ENCODE measurements at regions not wholly inside any gene's neighbourhood (a gene's known extent, or its start where the extent isn't known, plus 50 kb on each side); places are given as distances from the start of the nearest gene placed in this dataset.

DNA sequence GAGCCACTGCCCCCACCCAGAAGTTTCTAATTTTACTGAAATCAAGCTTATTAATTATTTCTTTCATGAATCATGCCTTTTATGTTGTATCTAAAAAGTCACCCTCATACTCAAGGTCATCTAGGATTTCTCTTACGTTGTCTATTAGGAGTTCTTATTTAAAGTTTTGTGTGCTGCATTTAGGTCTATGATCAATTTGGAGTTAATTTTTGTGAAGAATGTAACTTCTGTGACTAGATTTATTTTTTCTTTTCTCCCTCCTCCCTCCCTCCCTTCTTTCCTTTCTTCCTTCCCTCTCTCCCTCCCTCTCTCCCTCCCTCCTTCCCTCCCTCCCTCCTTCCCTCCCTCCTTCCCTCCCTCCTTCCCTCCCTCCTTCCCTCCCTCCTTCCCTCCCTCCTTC lies 317.6 kb downstream of the PLA2G4A start:
- TF ChIP-seq, protein P1, sequence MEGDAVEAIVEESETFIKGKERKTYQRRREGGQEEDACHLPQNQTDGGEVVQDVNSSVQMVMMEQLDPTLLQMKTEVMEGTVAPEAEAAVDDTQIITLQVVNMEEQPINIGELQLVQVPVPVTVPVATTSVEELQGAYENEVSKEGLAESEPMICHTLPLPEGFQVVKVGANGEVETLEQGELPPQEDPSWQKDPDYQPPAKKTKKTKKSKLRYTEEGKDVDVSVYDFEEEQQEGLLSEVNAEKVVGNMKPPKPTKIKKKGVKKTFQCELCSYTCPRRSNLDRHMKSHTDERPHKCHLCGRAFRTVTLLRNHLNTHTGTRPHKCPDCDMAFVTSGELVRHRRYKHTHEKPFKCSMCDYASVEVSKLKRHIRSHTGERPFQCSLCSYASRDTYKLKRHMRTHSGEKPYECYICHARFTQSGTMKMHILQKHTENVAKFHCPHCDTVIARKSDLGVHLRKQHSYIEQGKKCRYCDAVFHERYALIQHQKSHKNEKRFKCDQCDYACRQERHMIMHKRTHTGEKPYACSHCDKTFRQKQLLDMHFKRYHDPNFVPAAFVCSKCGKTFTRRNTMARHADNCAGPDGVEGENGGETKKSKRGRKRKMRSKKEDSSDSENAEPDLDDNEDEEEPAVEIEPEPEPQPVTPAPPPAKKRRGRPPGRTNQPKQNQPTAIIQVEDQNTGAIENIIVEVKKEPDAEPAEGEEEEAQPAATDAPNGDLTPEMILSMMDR (IDR thresholded peaks at IDR 0.05; ENCODE audit: low read depth, low read length) = no peak
- no peak for DNase-seq (ENCODE audit: extremely low read depth, low read depth)

DNA sequence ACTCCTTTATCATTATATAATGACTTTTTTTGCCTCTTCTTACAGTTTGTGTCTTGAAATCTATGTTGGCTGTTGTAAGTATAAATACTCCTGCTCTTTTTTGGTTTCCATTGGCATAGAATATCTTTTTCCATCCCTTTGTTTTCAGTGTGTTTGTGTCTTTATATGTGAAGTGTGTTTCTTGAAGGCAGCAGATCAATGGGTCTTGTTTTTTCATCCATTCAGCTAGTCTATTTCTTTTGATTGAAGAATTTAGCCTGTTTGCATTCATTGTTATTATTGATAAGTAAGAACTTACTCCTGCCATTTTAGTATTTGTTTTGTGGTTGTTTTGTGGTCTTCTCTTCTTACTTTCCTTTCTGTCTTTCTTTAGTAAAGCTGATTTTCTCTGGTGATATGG lies 322.8 kb downstream of the PLA2G4A start:
- TF ChIP-seq, protein P1 (IDR thresholded peaks at IDR 0.05; ENCODE audit: low read depth, low read length) = no peak
- DNase-seq (ENCODE audit: extremely low read depth, low read depth) = no peak

DNA sequence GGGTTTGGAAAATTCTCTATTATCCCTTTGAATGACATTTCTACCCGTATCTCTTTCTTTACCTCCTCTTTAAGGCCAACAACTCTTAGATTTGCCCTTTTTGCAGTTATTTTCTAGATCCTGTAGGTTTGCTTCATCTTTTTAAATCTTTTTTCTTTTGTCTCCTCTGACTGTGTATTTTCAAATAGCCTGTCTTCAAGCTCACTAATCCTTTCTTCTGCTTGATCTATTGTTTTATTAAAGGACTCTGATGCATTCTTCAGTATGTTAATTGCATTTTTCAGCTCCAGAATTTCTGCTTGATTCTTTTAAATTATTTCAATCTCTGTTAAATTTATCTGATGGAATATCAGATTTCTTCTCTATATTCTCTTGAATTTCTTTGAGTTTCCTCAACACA lies 324.3 kb downstream of the PLA2G4A start:
- TF ChIP-seq, protein P1 (IDR thresholded peaks at IDR 0.05; ENCODE audit: low read depth, low read length) = no peak
- DNase-seq (ENCODE audit: extremely low read depth, low read depth) = no peak

DNA sequence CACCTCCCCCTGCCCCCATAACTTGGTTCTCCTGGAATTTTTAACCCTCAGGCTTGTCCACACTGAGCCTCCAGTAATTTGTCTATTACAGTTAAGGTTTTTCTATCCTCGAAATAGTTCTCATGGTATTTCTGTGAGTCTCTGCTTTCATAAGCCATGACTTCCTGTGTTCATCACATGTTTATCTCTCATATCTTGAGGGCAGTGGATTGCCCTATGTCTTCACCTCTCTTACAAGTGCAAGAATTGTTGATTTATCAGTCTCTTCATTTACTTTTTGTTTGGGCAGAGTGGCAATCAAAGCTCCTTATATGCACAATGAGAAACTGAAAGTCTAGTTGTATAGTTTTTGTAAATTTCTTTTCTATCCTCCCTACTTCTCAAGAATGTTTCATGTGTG lies 328.4 kb downstream of the PLA2G4A start:
- TF ChIP-seq, protein P1 (IDR thresholded peaks at IDR 0.05; ENCODE audit: low read depth, low read length) = no peak
- DNase-seq (ENCODE audit: extremely low read depth, low read depth) = no peak

DNA sequence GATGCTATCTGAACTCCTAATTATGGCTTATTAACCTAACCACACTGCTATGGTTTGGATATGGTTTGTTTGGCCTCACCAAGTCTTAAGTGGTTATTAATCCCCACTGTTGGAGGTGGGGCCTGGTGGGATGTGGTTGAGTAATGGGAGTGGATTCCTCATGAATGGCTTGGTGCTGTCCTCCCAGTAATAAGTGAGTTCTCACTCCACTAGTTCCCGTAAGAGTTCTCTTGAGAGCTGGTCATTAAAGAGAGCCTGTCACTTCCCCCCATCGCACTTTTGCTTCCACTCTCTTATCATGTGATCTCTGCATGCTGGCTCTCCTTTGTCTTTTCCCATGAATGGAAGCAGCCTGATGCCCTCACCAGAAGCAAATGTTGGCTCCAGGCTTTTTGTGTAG lies 328.8 kb downstream of the PLA2G4A start:
- no peak for DNase-seq (ENCODE audit: extremely low read depth, low read depth)

DNA sequence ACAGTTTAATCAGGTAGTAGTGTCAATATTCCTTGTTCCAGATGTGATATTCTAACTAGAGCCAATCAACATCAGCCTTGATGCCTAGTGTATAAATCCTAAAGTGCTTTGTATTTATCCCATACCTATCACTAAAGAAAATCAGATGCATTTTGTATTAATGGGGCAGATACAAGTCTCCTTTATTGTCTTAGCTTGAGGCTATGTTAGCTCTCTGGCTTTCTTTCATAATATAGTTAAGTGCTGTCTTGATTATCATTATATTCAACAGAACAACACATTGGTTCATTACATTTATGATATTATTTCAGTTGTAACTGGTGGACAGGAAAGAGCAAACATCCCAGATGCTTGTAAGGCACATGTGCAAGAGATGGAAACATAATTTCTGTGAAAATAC lies 338.8 kb downstream of the PLA2G4A start:
- TF ChIP-seq, protein P1 (IDR thresholded peaks at IDR 0.05; ENCODE audit: low read depth, low read length) = no peak
- DNase-seq (ENCODE audit: extremely low read depth, low read depth) = no peak

More for the DNA sequence above, 328.8 kb downstream of the PLA2G4A start:
- TF ChIP-seq, protein P1 (IDR thresholded peaks at IDR 0.05; ENCODE audit: low read depth, low read length) = no peak

DNA sequence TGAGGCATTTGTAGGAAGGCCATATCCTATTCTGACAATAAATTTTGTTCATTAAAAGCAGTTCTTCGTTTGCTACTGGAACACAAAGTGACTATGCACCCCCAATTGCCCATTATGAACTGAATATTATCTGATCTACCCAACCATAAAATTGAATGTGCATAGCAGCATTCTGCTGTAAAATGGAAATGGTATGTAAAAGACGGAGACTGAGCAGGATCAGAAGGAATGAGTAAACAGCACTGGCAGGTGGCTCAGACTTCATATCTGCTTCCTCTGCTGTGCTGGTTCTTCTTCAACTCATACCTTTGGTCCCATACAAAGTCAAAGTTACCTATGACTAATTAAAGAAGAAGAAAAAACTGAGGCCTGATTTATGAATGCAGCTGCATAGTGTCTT lies 339.5 kb downstream of the PLA2G4A start:
- TF ChIP-seq, protein P1 (IDR thresholded peaks at IDR 0.05; ENCODE audit: low read depth, low read length) = no peak
- DNase-seq (ENCODE audit: extremely low read depth, low read depth) = no peak
